HG03442 (cell line): ENCODE measurements at regions not wholly inside any gene's neighbourhood (a gene's known extent, or its start where the extent isn't known, plus 50 kb on each side); places are given as distances from the start of the nearest gene placed in this dataset.

Experiments
- ATAC-seq: cut with Tn5 transposase; IDR thresholded peaks from one replicate; pipeline ENCODE4 v1.9.1; 2021; ENCODE audit warnings: mild to moderate bottlenecking, moderate library complexity; ENCODE audit not compliant: unreplicated experiment

DNA sequence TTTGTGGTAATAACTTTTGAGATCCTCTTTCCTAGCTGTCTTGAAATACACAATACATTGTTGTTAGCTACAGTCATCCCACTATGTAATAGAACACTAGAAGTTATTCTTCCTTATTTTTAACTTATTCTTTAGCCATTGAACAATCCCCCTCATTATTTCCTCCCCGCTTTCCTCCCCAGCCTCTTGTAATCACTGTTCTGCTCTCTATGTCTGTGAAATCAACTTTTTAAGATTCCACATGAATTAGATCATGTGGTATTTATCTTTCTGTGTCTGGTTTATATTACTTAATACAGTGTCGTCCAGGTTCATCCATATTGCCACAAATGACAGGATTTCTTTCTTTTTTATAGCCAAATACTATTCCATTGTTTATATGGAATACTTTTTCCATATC is 72.9 kb downstream of the SLC10A2 start:
- no peak for ATAC-seq

DNA sequence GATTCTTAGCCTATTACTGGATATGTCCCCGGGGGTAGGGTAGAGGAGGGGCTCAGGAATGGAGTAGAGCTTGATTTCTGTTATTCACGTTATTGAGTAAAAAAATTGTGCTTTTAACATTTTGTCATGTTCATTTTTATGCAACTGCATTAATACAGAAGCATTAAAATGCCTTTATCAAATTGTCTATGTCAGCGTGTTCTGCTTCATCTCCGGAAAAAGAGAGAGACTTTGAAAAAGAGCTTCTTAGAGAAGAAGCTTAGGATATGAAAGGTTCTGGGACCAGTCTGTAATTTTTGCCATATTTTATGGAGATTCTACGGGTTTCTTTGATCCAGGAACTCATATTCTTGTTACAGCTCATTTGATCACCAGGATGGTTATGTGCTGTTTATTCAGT is 82.0 kb downstream of the SLC10A2 start:
- ATAC-seq, result no peak

GRCh38 chr13:102983496-102983895 is 82.7 kb downstream of the SLC10A2 start:
- ATAC-seq, result no peak

GRCh38 chr13:102980331-102980982 is 85.8 kb downstream of the SLC10A2 start:
- ATAC-seq, result no peak

- ATAC-seq, result no peak
These were observed 88.0 kb downstream of the SLC10A2 start for GRCh38 chr13:102978168-102978567.

- ATAC-seq, result no peak
These were observed 88.7 kb downstream of the SLC10A2 start for GRCh38 chr13:102977471-102977870.

- ATAC-seq, result no peak
These were observed 91.7 kb downstream of the SLC10A2 start for GRCh38 chr13:102974317-102975087.

DNA sequence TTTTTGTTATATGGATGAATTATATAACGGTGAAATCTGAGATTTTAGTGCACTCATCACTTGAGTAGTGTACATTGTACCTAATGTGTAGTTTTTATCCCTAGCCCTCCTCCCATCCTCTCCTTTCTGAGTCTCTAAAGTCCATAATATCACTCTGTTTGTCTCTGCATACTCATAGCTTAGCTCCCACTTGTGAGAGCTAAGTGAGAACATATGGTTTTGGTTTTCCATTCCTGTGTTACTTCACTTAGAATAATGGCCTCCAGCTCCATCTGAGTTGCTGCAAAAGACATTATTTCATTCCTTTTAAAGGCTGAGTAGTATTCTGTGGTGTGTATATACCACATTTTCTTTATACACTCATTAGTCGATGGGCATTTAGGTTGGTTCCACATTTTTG is 94.0 kb downstream of the SLC10A2 start:
- ATAC-seq, result no peak

GRCh38 chr13:102970542-102970941 is 95.7 kb downstream of the SLC10A2 start:
- peak; percentile 96 for ATAC-seq

DNA sequence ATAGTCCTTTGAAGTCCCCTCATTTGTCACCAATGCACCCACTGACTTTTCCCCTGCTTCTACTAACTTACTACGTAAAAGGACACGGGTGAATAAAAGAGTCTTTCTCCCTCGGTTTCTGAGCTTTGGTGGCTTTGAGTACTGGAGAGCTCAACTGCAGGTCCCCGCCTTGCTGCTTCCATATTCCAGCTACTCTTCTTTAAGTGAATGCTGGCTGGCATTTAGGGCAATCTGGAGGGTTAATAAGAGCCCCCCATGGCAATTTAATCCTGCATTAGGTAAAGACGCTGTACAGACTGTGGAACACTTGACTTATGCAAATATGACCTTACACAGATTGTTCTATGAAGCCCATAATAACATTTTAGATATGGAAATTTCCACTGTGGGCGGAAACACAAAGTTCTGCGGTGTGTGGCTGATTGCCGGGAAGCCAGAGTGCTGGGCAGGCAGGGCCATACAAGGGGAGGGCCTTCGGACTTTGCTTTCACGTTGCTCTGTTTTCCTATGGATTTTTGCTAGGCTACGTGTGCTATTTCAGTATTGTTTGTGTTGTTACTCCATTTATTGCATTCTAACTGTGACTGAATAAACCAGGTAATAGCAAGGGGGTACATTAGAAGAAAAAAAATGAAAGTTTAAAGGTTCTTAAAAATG is 97.5 kb downstream of the SLC10A2 start:
- no peak for ATAC-seq

DNA sequence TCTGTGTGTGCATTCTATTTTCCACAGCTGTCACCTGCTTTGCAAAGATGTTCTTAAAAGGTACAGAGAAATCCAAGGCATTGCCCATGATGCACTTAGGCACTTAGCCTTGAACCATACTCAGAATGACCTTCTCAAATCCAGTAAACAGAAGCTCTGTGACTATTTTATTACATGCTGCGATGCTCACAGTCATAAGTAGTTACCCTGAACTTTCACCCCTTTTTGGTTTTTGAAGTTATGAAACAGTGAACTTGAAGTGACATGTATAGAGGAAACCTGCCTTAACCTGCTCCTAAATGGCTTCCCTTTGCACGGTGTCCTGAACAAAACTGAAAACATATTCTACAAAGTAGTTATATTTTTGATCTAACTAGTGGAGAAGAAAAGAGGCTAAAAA is 100.4 kb downstream of the SLC10A2 start:
- no peak for ATAC-seq

DNA sequence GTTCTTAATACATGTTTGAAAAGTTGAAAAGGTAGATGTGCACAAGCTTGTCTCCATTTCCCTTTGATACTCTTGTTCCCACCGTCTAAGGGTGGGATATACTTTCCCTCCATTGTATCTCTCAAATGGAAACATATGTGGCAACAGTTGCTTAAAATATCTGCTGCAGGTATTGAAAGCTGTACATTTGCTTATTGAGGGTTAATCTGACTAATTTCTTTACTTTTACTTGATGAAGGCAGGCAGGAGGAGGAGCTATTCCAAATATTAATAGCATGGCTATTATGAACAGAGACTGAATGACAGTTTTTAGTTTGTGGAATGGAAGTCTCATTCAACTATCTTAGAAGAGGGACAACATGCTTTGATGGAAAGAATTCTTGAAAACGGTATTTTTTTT is 103.8 kb downstream of the SLC10A2 start:
- no peak for ATAC-seq

DNA sequence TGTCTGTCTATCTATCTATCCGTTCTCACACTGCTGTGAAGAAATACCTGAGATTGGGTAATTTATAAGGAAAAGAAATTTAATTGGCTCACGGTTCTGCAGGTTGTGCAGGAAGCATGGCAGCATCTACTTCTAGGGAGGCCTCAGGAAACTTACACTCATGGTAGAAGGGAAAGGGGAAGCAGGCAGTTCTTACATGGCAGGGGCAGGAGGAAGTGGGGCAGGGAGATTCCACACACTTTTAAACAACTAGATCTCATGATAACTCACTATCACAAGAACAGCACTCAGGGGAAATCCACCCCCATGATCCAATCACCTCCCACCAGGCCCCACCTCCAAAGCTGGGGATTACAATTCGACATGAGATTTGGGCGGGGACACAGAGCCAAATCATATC is 105.3 kb downstream of the SLC10A2 start:
- ATAC-seq, result no peak

DNA sequence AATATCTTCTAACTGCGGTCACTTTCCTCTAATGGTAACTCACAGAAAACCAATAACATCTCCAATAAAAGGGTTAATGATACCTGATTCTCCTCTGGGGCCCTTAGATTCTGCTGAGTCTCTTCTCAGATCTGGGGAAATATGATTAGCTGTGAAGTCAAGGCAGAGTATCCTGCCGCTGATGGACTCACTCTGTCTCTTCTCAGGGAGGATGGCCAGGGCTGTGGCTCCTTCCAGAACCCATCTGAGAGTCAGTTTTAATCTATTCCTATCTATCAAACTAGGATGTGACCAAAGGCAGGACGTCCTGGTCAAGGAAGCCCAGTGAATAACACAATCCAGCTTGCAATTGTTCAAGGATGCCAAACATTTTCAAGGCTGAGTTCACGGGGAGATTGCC is 109.8 kb downstream of the SLC10A2 start:
- no peak for ATAC-seq

- no peak for ATAC-seq
These were observed 108.5 kb downstream of the ERCC5 start for GRCh38 chr13:102954350-102954749.

DNA sequence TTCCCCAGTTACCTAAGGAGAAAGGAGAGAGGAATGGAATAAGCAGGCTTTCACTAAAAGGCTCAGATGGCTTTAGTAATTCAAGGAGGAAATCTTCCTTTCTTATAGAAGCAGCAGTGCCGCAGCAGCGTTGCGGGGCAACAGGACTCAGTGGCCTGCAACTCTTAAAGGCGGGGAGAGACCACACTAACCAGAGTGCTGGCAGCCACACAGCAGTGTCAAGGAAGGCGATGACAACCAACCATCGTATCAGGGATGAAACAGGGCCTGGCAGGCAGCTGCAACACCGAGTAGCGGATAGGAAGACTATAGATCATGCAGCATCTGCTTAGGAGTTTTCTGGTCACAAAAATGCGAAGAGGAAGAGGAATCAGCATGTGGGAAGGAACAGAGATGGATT is 106.0 kb downstream of the ERCC5 start:
- ATAC-seq, result no peak

DNA sequence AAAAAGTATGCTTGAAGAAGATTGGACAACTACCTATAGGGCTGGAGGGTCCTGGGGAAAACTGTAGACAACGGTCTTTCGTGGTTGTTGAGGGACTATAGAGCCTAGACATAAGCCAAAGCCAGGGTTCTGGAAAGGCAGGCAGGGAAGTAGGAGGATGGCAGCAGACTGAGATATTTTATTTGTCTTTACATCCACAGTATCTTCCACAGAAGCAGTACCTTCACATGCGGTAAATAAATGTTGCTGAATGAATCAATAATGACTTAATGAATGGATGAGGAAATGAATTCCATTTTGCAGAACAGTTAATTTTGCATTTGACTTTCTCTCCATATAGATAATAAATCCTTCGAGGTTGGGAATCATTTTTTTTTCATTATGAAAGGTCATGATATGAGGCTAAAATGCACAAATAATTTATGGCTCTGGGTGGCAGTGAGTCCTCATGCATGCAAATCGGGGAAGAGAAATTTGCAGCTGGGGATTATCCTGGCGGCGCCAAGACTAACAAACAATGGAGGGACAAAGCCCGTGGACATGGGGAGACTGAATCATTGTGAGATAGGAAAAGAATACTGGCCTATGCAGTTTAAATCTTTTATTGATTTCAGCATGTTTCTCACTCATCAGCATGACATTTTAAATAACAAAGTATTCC is 102.0 kb downstream of the ERCC5 start:
- ATAC-seq, result no peak

DNA sequence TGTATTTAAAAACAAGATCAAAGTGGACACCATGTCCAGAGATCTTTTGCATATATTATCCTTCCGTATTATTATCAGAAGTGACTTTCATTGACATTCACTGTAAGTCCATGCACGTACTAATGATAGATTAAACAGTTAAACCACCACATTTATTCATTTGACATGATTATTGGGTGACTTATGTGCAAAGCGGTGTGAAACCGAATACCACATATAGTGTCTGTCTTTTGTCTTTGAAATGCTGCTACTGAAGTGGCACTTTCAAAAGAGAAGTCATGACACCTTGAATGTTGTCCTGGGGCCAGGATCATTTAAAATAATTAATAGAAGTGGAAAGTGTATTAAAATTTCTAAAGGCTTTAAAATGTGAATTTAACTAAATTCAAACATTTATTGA is 100.1 kb downstream of the ERCC5 start:
- no peak for ATAC-seq

GRCh38 chr13:102945324-102945815 is 99.5 kb downstream of the ERCC5 start:
- no peak for ATAC-seq

GRCh38 chr13:102944821-102945220 is 99.0 kb downstream of the ERCC5 start:
- ATAC-seq, result no peak

GRCh38 chr13:102940770-102941169 is 94.9 kb downstream of the ERCC5 start:
- no peak for ATAC-seq
